Stimulated activated CD4-positive, alpha-beta T cell treated with anti-CD3 and anti-CD28 coated beads, Interleukin-4, amount 100 ng/mL, for 24 hours (primary cell): ENCODE measurements at regions not wholly inside any gene's neighbourhood (a gene's known extent, or its start where the extent isn't known, plus 50 kb on each side); places are given as distances from the start of the nearest gene placed in this dataset.

Source experiments
- DNase-seq: peaks from one replicate; pipeline ENCODE4 v3.0.0-alpha.2; 2020

GRCh38 chr11:116598036-116598435 is 174.8 kb downstream of the BUD13 start:
- no peak for DNase-seq

GRCh38 chr11:116596346-116597260 is 176.2 kb downstream of the BUD13 start:
- no peak for DNase-seq

- no peak for DNase-seq
These were observed 177.4 kb downstream of the BUD13 start for GRCh38 chr11:116595305-116595880.

- DNase-seq: no peak
These were observed 181.8 kb downstream of the BUD13 start for GRCh38 chr11:116590844-116591570.

- DNase-seq: no peak
These were observed 183.4 kb downstream of the BUD13 start for GRCh38 chr11:116589402-116589801.

- no peak for DNase-seq
These were observed 186.4 kb downstream of the BUD13 start for GRCh38 chr11:116586392-116586791.

GRCh38 chr11:116582571-116582970 is 190.2 kb downstream of the BUD13 start:
- DNase-seq: no peak

- no peak for DNase-seq
These were observed 191.4 kb downstream of the BUD13 start for GRCh38 chr11:116581349-116581748.

- no peak for DNase-seq
These were observed 192.0 kb downstream of the BUD13 start for GRCh38 chr11:116580799-116581198.

- no peak for DNase-seq
These were observed 192.7 kb downstream of the BUD13 start for GRCh38 chr11:116579857-116580727.

GRCh38 chr11:116579031-116579653 is 193.6 kb downstream of the BUD13 start:
- no peak for DNase-seq

GRCh38 chr11:116577956-116578355 is 194.8 kb downstream of the BUD13 start:
- no peak for DNase-seq

GRCh38 chr11:116577273-116577672 is 195.5 kb downstream of the BUD13 start:
- no peak for DNase-seq

GRCh38 chr11:116576526-116576925 is 196.3 kb downstream of the BUD13 start:
- DNase-seq: no peak

- DNase-seq: no peak
These were observed 205.0 kb downstream of the BUD13 start for GRCh38 chr11:116567721-116568242.

GRCh38 chr11:116563712-116564047 is 209.1 kb downstream of the BUD13 start:
- no peak for DNase-seq

GRCh38 chr11:116563028-116563711 is 209.6 kb downstream of the BUD13 start:
- DNase-seq: no peak

- no peak for DNase-seq
These were observed 212.2 kb downstream of the BUD13 start for GRCh38 chr11:116560589-116560988.

- DNase-seq: no peak
These were observed 214.1 kb downstream of the BUD13 start for GRCh38 chr11:116558504-116559211.

- no peak for DNase-seq
These were observed 215.5 kb downstream of the BUD13 start for GRCh38 chr11:116557282-116557681.

- no peak for DNase-seq
These were observed 216.3 kb downstream of the BUD13 start for GRCh38 chr11:116556483-116556882.
